HEK293 (cell line): ENCODE measurements at regions not wholly inside any gene's neighbourhood (a gene's known extent, or its start where the extent isn't known, plus 50 kb on each side); places are given as distances from the start of the nearest gene placed in this dataset.
"Not testable (repeated sequence)": the region's sequence is repeated elsewhere in the genome, so short reads cannot be mapped to it uniquely, and the experiment has no call there.

Experiments used
- CTCF ChIA-PET: fragments of 350-600 bp; formaldehyde crosslinking; extraction: SDS; loops from one replicate; lab custom pipeline; 2021; ENCODE audit warnings: antibody characterized with exemption; lab: Yijun Ruan, JAX
- POLR2A ChIA-PET: fragments of 300-600 bp; formaldehyde crosslinking; extraction: SDS; loops from one replicate; lab custom pipeline; 2020; ENCODE audit warnings: antibody characterized with exemption, inconsistent platforms; lab: Yijun Ruan, JAX
- H3K27ac ChIP-seq: fragments of 200-500 bp; sonication (Bioruptor generic); 2 replicates; pipeline ENCODE4 v1.5.1; 2014; ENCODE audit warnings: low read depth, low read length, control low read depth, inconsistent platforms; ENCODE audit errors: extremely low read depth
- H3K36me3 ChIP-seq, 2 experiments: fragments of 200-500 bp in 1 of 2; sonication (Bioruptor generic) in 1 of 2; 1 replicate in 1 of 2; 2 replicates in 1 of 2; pipeline ENCODE4 v1.5.1; 2014 to 2017; ENCODE audit warnings: inconsistent platforms in 2 of 2, low read length in 2 of 2; ENCODE audit not compliant: control insufficient read depth in 2 of 2, insufficient read depth in 1 of 2
- H3K4me1 ChIP-seq: fragments of 200-500 bp; sonication (Bioruptor generic); 2 replicates; pipeline ENCODE4 v1.5.1; 2014; ENCODE audit warnings: mild to moderate bottlenecking, low read length, inconsistent platforms; ENCODE audit not compliant: control insufficient read depth, insufficient read depth
- H3K4me3 ChIP-seq: 2 replicates; pipeline ENCODE4 v1.5.1; 2011; ENCODE audit warnings: low read depth, mild to moderate bottlenecking, control low read depth, low read length, moderate library complexity
- H3K9me3 ChIP-seq: fragments of 200-500 bp; sonication (Bioruptor generic); 2 replicates; pipeline ENCODE4 v1.5.1; 2014; ENCODE audit warnings: low read depth, low read length, inconsistent platforms; ENCODE audit not compliant: control insufficient read depth, insufficient read depth
- ATF2 ChIP-seq: fragments of 450-650 bp; formaldehyde crosslinking; IDR thresholded peaks from 2 replicates; pipeline ENCODE4 v1.5.1; 2016; ENCODE audit warnings: missing biosample characterization, missing genetic modification characterization, low read depth
- HOXC10 ChIP-seq: sonication (generic); formaldehyde crosslinking; IDR thresholded peaks from 2 replicates; pipeline ENCODE4 v1.8.1; 2023; ENCODE audit warnings: mild to moderate bottlenecking, missing genetic modification reagents
- PATZ1 ChIP-seq: fragments of 450-650 bp; formaldehyde crosslinking; IDR thresholded peaks from 2 replicates; pipeline ENCODE4 v1.5.1; 2016; ENCODE audit warnings: missing biosample characterization, missing genetic modification characterization
- SCRT1 ChIP-seq: fragments of 450-650 bp; formaldehyde crosslinking; IDR thresholded peaks from 2 replicates; pipeline ENCODE4 v1.5.1; 2016; ENCODE audit warnings: missing biosample characterization, missing genetic modification characterization, borderline replicate concordance
- ZNF132 ChIP-seq: fragments of 450-650 bp; formaldehyde crosslinking; IDR thresholded peaks from 2 replicates; pipeline ENCODE4 v1.5.1; 2017; ENCODE audit warnings: missing biosample characterization, missing genetic modification characterization, borderline replicate concordance
- ZNF157 ChIP-seq: fragments of 450-650 bp; formaldehyde crosslinking; IDR thresholded peaks from 2 replicates; pipeline ENCODE4 v1.5.1; 2016; ENCODE audit warnings: missing biosample characterization, missing genetic modification characterization
- ZNF221 ChIP-seq: fragments of 450-650 bp; formaldehyde crosslinking; IDR thresholded peaks from 2 replicates; pipeline ENCODE4 v1.5.1; 2017; ENCODE audit warnings: missing biosample characterization, missing genetic modification characterization, borderline replicate concordance
- ZNF248 ChIP-seq: fragments of 450-650 bp; formaldehyde crosslinking; IDR thresholded peaks from 2 replicates; pipeline ENCODE4 v1.5.1; 2017; ENCODE audit warnings: missing biosample characterization, missing genetic modification characterization
- ZNF335 ChIP-seq: fragments of 450-650 bp; formaldehyde crosslinking; conservative IDR thresholded peaks from 2 replicates; pipeline ENCODE4 v1.5.1; 2016; ENCODE audit warnings: missing biosample characterization, missing genetic modification characterization
- ZNF394 ChIP-seq: fragments of 450-650 bp; formaldehyde crosslinking; IDR thresholded peaks from 2 replicates; pipeline ENCODE4 v1.5.1; 2016; ENCODE audit warnings: missing biosample characterization, missing genetic modification characterization, mild to moderate bottlenecking, moderate library complexity, borderline replicate concordance
- ZNF473 ChIP-seq: fragments of 450-650 bp; formaldehyde crosslinking; IDR thresholded peaks from 2 replicates; pipeline ENCODE4 v1.5.1; 2017; ENCODE audit warnings: missing biosample characterization, missing genetic modification characterization
- ZNF518A ChIP-seq: fragments of 450-650 bp; formaldehyde crosslinking; conservative IDR thresholded peaks from 2 replicates; pipeline ENCODE4 v1.5.1; 2016; ENCODE audit warnings: low read depth, missing biosample characterization, missing genetic modification characterization
- ZNF521 ChIP-seq: fragments of 450-650 bp; formaldehyde crosslinking; IDR thresholded peaks from 2 replicates; pipeline ENCODE4 v1.5.1; 2017; ENCODE audit warnings: missing biosample characterization, mild to moderate bottlenecking, missing genetic modification characterization
- ZNF560 ChIP-seq: fragments of 450-650 bp; formaldehyde crosslinking; IDR thresholded peaks from 2 replicates; pipeline ENCODE4 v1.5.1; 2017; ENCODE audit warnings: missing biosample characterization, missing genetic modification characterization, borderline replicate concordance
- ZNF792 ChIP-seq: fragments of 450-650 bp; formaldehyde crosslinking; IDR thresholded peaks from 2 replicates; pipeline ENCODE4 v1.5.1; 2016; ENCODE audit warnings: missing biosample characterization, missing genetic modification characterization
- ZNF843 ChIP-seq: fragments of 450-650 bp; formaldehyde crosslinking; IDR thresholded peaks from 2 replicates; pipeline ENCODE4 v1.5.1; 2016; ENCODE audit warnings: missing biosample characterization, missing genetic modification characterization

GRCh38 chr20:47906348-47906660, 121.0 kb upstream of the SULF2 start (continued):
- no peak for TF ChIP-seq ZNF518A
- TF ChIP-seq ZNF560: no peak
- TF ChIP-seq ZNF132: no peak
- no peak for TF ChIP-seq ZNF221 (tag by site-specific recombination)

- no peak for TF ChIP-seq PATZ1 (tag by site-specific recombination)
- TF ChIP-seq HOXC10 (CRISPR knock-in tag): no peak
- no peak for TF ChIP-seq SCRT1
- no peak for TF ChIP-seq ZNF792 (tag by site-specific recombination)
- TF ChIP-seq ZNF473 (tag by site-specific recombination): no peak
- TF ChIP-seq ZNF521 (tag by site-specific recombination): no peak
- TF ChIP-seq ATF2: no peak
- TF ChIP-seq ZNF335 (tag by site-specific recombination): no peak
- TF ChIP-seq ZNF248 (tag by site-specific recombination): no peak
- TF ChIP-seq ZNF843 (tag by site-specific recombination): no peak
- no peak for TF ChIP-seq ZNF157 (tag by site-specific recombination)
- TF ChIP-seq ZNF394: no peak
- TF ChIP-seq, all 188 proteins: peak for 0
- CTCF ChIA-PET: no interaction called here
- H3K27ac ChIP-seq: no peak overlapping the region
- POLR2A ChIA-PET: no interaction called here
- no peaks in the 10 kb centered on the region for H3K36me3 ChIP-seq
- no peak overlapping the region for H3K4me3 ChIP-seq
- no peaks in the 10 kb centered on the region for H3K9me3 ChIP-seq
- no peaks in the 10 kb centered on the region for H3K4me1 ChIP-seq
Observed at GRCh38 chr20:47905628-47906347, 120.5 kb upstream of the SULF2 start.

GRCh38 chr20:47903009-47903408, 117.7 kb upstream of the SULF2 start:
- H3K4me3 ChIP-seq, H3K4me1 ChIP-seq, H3K36me3 ChIP-seq, CTCF ChIA-PET, H3K9me3 ChIP-seq, POLR2A ChIA-PET, H3K27ac ChIP-seq: not testable (repeated sequence)

GRCh38 chr20:47899313-47899712, 114.0 kb upstream of the SULF2 start:
- H3K9me3 ChIP-seq, POLR2A ChIA-PET, H3K27ac ChIP-seq: not testable (repeated sequence)

More at GRCh38 chr20:47899313-47899712, 114.0 kb upstream of the SULF2 start:
- H3K36me3 ChIP-seq, H3K4me1 ChIP-seq, CTCF ChIA-PET, H3K4me3 ChIP-seq: not testable (repeated sequence)
